SW480 (cell line): ENCODE measurements at regions not wholly inside any gene's neighbourhood (a gene's known extent, or its start where the extent isn't known, plus 50 kb on each side); places are given as distances from the start of the nearest gene placed in this dataset.
"Not testable (repeated sequence)": the region's sequence is repeated elsewhere in the genome, so short reads cannot be mapped to it uniquely, and the experiment has no call there.

Experiments
- DNase-seq: peaks from one replicate; pipeline ENCODE4 v3.0.0-alpha.2; 2016; ENCODE audit warnings: low spot score

DNA sequence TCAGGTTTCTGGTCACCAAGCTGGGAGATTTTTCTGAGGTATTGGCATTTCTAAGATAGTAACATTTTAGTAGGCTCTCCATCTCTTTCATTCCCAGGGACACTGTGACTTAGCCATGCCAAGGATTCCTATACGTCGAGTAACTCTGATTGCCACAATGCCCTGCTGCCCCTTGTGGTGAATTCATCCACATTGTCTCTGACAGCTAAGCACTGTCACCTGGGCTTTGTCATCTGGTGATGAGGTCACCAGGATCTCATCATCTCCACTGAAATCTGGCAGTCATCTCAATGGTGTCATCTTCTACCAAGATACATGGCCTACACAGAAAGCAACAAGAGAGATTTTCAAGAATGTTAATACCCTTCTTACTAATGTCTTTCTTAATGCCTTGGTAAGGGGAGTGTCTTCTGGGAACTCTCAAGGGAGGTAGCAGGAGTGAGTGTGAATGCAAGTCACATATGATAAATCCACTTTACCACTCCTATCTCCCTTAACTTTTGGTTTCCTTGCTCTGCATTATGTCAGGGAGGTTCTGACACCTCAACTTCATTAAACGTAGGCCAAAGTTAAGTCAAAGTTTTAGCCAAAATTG is 246.7 kb downstream of the CD109 start:
- DNase-seq, result peak; percentile 29

DNA sequence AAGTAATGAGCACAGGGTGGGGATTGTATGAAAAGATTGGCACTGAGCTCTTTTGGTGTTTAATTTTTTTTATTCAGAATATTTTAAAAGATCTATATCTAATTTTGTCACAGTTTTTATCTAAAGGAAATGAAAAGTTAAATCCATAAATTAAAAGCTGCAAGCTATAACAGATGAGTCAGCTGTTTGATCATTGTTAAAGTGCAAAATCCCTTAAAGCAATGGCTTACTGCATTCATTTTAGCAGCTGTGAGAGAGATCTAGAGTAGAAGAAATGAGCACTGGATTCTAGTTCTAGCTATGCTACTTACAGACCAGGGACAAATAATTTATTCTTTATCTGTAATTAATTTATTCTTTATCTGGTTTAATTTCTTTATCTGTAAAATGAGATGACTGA is 245.9 kb downstream of the CD109 start:
- DNase-seq, result no peak

DNA sequence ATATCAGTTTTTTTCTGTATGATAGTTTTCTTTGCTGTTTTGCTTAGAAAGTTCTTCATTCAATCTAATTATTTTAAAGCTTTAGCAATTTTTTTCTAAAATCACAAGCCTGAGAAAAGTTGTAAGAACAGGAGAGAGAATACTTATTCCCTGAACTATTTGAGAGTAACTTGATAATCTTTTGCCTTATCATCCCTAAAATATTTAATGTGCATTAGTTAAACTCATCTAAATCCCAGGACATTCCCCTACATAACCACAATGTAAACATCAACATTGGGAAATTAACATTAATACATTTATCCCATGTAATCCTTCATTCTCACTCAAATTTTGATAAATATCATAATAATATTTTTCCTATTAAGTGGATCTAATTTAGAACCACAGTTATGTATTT is 241.8 kb downstream of the CD109 start:
- DNase-seq, result no peak

DNA sequence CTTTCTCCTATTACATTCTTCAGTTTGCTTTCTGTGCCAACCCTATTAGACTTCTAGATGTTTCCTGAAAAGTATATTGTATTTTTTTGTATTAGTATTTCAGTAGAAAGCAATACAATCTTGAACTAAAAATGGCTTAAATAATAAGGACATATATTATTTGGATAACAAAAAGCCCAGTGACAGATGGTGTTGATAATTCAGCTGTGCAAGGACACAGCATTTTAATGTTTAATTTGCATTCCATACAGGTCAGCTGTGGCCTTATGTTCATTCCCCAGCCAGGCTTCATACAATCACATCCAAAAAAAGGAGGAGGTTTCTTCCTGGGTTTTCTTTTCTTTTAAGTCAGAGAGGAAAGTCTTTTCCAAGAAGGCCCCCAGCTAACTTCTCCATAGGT is 236.9 kb downstream of the CD109 start:
- DNase-seq, result no peak

DNA sequence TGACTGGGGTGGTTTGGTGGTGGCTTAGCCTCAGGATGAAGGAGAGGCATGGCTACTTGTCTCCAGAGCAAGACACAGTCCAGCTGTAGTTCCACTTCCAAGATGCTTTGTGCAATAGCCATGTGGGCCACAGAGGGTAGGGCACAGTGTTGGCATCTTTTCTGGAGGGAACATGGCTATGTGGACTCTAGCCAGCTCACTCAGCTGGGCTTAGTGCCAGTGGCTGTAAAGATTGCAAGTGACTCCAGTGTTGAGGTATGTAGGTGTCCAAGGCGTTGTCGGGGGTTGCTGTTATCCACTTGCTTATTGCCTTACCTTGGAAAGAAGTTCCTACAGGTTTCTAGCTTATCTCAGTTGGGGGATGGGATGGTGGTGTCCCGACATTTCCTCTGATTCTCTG is 233.4 kb downstream of the CD109 start:
- peak; percentile 13 for DNase-seq

DNA sequence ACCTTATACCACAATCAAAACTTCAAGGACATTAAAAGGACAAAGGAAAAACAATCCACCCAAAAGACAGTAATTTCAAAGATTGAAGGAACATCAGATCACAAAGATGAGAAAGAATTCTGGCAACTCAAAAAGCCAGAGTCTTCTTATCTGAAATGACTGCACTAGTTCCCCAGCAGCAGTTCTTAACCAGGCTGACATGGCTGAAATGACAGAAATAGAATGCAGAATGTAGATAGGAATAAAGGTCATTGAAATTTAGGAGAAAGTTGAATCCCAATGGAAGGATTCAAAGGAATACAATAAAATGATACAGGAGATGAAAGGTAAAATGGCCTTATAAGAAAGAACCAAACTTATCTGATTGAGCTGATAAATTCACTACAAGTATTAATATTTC is 231.4 kb downstream of the CD109 start:
- DNase-seq, result no peak

- DNase-seq, result not testable (repeated sequence)
Measured at GRCh38 chr6:73925703-73926102, 229.7 kb downstream of the CD109 start.

DNA sequence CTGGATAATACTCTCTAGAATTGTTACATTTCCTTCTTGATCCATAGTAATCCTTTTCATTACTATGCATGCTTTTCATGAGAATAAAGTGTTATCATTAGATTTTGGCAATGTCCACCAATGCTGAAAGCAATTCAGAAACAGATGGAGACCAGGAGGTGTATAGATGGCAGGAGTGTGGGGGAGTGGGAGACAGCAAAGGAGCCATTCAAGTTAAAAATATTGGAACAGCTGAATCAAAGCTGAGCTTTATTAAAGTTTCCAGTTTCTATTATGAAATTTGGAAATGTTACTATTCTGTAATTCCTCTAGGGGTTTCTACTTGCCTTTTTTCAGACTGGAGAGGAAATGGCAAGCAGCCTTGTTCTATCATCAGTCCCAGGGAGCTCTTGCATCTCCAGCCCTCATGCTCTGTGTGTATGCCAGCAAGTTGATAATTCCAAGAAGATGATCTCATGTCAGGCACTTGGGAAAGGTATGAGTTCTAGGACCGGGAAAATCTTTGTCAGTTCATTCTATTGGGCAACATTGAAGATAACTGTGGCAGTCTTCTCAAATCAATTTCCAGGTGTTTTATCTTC is 228.0 kb downstream of the CD109 start:
- DNase-seq, result no peak

GRCh38 chr6:73903155-73903554 is 207.2 kb downstream of the CD109 start:
- DNase-seq, result no peak

GRCh38 chr6:73901986-73902385 is 206.0 kb downstream of the CD109 start:
- no peak for DNase-seq

DNA sequence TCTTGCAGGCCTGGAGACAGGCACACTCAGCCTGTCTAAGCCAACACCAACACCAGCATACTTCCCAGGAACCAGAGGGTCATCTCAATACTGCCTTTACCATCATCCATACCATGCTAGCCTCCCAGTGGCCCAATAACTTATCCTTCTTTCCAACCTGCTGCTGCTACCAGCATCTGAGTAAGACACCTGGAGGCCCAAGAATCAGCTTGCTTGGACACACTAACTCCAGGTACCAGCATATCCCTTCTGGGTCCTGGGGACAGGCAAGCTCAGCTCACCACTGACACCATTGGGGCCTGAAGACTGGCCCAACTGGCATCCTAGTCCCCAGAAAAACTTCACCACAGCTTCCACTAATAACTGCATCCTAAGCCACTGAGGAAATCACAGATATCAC is 205.3 kb downstream of the CD109 start:
- DNase-seq, result no peak

- no peak for DNase-seq
Measured at GRCh38 chr6:73898599-73898998, 202.6 kb downstream of the CD109 start.

DNA sequence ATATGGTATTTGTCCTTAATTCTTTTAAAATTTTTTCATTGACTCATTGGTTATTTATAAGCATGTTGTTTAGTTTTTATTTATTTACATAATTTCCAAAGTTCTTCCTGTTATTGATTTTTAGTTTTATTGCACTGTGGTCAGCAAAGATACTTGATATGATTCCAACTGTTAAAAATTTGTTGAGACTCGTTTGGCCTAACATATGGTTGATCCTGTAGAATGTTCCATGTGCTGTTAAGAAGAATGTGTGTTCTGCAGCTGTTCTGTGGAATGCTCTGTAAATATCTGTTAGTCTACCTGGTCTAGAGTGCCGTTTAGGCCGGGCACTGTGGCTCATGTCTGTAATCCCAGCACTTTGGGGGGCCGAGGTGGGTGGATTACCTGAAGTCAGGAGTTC is 197.7 kb downstream of the CD109 start:
- no peak for DNase-seq

- DNase-seq, result no peak
Measured at GRCh38 chr6:73888050-73888449, 192.0 kb downstream of the CD109 start.

GRCh38 chr6:73885393-73885792 is 189.4 kb downstream of the CD109 start:
- DNase-seq, result no peak

DNA sequence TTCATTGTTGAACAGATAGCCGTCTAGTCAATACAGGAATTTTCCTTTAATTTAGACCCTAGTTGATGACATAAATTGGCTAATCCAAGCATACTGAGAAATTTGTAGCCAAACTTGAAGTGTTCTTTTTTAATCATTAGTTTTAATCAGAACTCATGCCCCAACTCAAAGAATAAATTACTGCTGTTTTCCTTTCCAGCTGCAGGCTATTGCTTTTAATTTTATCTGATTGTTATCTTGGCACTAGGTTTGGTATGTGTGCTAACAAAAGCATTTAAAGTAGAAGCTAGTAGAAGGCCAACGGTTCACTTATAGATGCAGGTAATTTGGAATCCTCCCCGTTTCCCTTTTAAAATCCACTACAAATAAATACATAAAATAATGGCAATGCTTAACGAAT is 188.5 kb downstream of the CD109 start:
- DNase-seq, result no peak

- DNase-seq, result no peak
Measured at GRCh38 chr6:73879501-73880293, 183.7 kb downstream of the CD109 start.

DNA sequence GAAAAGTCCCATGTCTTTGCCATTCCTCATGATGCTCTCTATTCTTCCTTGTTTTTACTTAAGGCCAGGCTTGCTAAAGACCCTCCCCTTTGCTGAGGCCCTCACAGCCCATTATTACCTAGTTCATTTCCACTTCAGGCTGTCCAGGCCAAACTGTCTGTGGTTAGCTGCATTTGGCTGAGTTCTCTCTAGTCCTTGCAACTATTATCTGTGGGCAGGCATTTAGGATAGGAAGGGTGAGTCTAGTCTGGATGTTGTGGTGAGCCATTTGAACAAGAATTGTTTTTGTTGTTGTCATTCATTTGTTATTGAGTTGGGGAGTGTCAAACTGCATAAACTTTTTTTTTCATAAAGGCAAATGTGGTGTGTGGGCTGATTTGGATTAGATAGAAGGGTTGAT is 182.4 kb downstream of the CD109 start:
- no peak for DNase-seq
